Fibroblast of mammary gland (primary cell): ENCODE measurements at regions not wholly inside any gene's neighbourhood (a gene's known extent, or its start where the extent isn't known, plus 50 kb on each side); places are given as distances from the start of the nearest gene placed in this dataset.

Source experiments
- DNase-seq: peaks from one replicate; pipeline ENCODE4 v3.0.0-alpha.2; 2010; ENCODE audit warnings: low read depth
- H3K4me3 ChIP-seq: 2 replicates; pipeline ENCODE4 v1.5.1; 2011; ENCODE audit warnings: low read depth, mild to moderate bottlenecking, low read length, moderate library complexity; ENCODE audit not compliant: control insufficient read depth
- TF ChIP-seq, protein P1 (sequence below): conservative IDR thresholded peaks from 2 replicates; pipeline ENCODE4 v1.5.1; 2011; ENCODE audit warnings: low read depth, low read length, inconsistent platforms; ENCODE audit not compliant: control insufficient read depth, insufficient read depth

DNA sequence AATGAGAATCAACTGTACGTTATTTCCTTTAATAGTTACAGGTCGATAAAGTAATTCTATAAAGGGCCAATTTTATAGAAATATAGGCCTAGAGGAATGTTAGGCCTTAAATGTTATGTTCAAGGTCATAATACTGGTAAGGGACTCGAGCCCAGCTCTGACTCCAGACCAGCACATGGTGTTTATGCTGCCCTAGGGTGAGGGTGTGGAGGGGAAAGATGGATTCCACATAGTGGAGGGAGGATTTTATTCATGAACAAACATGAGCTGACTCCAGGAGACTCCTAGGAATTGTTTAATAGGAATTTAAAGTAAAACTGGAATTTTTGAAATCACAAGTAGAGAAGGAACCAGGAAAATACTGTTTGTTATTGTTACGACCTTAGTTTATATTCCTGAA lies 139.9 kb downstream of the LACC1 start:
- no peak overlapping the region for H3K4me3 ChIP-seq
- no peak for DNase-seq
- TF ChIP-seq, protein P1, sequence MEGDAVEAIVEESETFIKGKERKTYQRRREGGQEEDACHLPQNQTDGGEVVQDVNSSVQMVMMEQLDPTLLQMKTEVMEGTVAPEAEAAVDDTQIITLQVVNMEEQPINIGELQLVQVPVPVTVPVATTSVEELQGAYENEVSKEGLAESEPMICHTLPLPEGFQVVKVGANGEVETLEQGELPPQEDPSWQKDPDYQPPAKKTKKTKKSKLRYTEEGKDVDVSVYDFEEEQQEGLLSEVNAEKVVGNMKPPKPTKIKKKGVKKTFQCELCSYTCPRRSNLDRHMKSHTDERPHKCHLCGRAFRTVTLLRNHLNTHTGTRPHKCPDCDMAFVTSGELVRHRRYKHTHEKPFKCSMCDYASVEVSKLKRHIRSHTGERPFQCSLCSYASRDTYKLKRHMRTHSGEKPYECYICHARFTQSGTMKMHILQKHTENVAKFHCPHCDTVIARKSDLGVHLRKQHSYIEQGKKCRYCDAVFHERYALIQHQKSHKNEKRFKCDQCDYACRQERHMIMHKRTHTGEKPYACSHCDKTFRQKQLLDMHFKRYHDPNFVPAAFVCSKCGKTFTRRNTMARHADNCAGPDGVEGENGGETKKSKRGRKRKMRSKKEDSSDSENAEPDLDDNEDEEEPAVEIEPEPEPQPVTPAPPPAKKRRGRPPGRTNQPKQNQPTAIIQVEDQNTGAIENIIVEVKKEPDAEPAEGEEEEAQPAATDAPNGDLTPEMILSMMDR, result no peak

DNA sequence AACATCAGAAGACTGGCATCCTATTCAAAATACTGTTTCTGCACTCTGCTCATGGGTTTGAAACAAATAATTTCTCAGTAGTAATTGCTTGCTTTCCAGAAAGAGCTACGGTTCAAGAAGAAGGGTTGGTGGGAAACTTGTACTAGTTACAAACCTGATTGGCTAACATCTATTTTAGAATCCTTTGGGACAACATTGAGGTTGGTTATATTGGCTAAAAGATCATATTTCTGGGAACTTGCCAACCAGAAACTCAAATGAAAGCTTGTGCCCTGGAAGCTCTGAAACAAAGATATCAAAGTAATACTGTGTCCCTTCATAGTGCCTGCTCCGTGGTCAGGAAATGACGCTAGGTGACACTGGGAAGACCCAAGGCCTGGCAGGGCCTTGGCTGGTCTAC lies 141.7 kb downstream of the LACC1 start:
- H3K4me3 ChIP-seq, result no peak overlapping the region
- TF ChIP-seq, protein P1, result no peak
- DNase-seq, result no peak

DNA sequence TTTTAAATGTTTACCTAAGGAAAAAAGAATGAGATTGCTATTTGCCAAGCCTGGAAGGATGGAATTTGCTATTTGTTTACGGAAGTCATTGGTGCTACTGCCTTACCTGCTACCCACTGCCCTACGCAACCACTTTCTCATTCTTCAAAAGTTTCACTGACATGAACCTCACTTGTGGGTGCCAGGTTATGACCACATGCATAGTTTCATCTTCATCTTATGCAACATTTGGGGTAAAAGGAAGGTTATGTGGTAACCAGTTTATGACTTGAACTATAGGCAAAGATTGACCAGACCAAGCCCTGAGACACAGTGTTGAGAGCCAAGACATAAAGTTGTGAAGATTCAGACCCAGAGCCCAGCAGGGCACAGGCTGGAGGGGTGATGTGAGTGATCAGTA lies 142.5 kb downstream of the LACC1 start:
- TF ChIP-seq, protein P1, result no peak
- DNase-seq, result no peak
- H3K4me3 ChIP-seq, result no peak overlapping the region

DNA sequence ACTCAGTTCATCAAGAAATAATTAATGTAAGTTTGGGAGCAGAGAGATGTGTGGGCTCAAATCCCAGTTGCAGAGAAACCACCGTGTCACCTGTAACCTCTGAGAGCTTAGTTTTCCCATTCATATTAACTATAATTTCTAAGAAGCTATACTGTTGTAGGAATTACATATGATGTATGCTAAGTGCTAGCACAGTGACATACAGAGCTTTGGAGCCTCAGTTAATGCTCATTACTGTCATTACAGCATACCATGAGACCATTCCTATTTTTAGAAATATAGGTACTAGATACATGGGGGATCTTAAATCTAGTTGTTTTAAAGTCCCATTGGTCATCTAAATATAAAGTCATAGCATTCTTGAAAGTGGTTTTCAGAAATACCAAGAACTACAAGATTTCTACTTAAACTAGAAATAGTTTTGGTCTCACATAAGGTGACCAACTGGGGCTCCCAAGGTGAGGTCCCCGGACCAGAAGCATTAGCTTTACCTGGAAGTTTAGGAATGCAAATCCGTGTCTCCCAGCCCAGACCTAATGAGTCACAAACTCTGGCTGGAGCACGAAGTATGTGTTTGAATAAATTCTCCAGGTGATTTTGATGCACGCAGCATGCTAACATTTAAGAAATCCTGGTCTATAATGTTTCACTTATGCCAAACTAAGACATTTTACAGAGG lies 144.6 kb downstream of the LACC1 start:
- TF ChIP-seq, protein P1, result no peak
- no peak overlapping the region for H3K4me3 ChIP-seq
- no peak for DNase-seq

DNA sequence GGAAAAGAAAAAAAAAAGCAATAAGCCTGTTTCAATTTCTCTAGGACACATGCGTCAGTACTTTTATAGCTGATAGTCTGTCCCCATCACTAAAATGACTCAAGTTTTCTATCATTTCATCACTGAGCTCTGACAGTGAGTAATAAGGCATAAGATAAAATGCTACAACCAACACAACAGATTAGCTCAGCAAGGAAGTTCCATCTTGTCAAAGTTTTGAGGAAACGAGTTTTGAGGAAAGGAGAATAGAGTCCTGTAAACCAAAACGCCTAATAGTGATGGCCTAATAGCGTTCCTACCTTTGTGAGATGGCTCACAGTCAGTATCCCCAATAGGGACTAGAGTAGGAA lies 145.1 kb downstream of the LACC1 start:
- TF ChIP-seq, protein P1, result no peak
- H3K4me3 ChIP-seq, result no peak overlapping the region
- no peak for DNase-seq

DNA sequence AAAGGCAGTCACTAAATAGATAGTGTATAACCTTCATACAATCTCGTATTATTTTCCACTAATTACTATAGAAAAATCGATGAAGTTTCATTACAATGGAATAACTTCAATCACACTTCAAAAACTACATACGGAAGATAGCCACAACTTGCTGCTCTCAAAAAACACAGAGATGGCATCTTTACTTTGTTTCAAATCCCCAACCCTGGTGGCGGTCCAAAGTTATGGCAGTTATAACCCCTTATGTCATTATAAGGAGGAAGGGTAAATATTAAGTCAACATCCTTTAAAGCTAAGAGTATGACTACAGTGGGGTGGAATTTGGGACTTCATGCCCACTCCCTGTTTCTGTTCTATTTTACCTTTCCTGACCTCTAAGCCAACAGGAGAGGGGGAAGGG lies 146.5 kb downstream of the LACC1 start:
- H3K4me3 ChIP-seq, result no peak overlapping the region
- TF ChIP-seq, protein P1, result no peak
- no peak for DNase-seq

DNA sequence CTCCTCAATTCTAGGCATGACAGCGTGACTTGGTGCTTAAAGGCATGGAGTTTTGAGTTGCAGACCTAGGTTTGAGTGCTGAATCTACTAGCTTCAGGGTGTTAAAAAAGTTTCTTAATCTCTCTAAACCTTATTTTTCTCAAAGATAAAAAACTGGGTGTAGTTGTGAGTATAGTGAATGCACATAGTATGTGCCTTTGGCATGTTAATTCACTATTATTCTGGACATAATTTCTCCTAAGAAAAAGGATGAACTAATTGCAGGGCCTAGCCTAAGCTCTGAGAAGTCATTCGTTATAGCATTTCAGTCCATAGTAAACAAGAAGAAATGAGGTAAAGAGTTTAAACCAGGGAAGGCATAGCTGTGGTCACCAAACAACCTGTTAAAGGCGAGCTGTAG lies 149.0 kb downstream of the LACC1 start:
- DNase-seq, result no peak
- TF ChIP-seq, protein P1, result no peak
- H3K4me3 ChIP-seq, result no peak overlapping the region
